A172 (cell line): ENCODE measurements at regions not wholly inside any gene's neighbourhood (a gene's known extent, or its start where the extent isn't known, plus 50 kb on each side); places are given as distances from the start of the nearest gene placed in this dataset.
A peak's percentile ranks its signal among the peaks of the same experiment; 100 is the strongest.
"Not testable (repeated sequence)": the region's sequence is repeated elsewhere in the genome, so short reads cannot be mapped to it uniquely, and the experiment has no call there.

Experiments used
- DNase-seq: peaks from one replicate; pipeline ENCODE4 v3.0.0-alpha.2; 2015; ENCODE audit warnings: low spot score

GRCh38 chr20:53818457-53819177 is 225.0 kb upstream of the ZNF217 start:
- no peak for DNase-seq

- DNase-seq, result not testable (repeated sequence)
Measured at GRCh38 chr20:53817513-53817912, 223.9 kb upstream of the ZNF217 start.

- no peak for DNase-seq
Measured at GRCh38 chr20:53816872-53817398, 223.3 kb upstream of the ZNF217 start.

- no peak for DNase-seq
Measured at GRCh38 chr20:53815509-53815908, 221.9 kb upstream of the ZNF217 start.

- no peak for DNase-seq
Measured at GRCh38 chr20:53814060-53814459, 220.4 kb upstream of the ZNF217 start.

- DNase-seq, result no peak
Measured at GRCh38 chr20:53813636-53814035, 220.0 kb upstream of the ZNF217 start.

- DNase-seq, result no peak
Measured at GRCh38 chr20:53811577-53811976, 217.9 kb upstream of the ZNF217 start.

GRCh38 chr20:53810661-53811355 is 217.2 kb upstream of the ZNF217 start:
- no peak for DNase-seq

- DNase-seq, result no peak
Measured at GRCh38 chr20:53809728-53810365, 216.2 kb upstream of the ZNF217 start.

GRCh38 chr20:53809217-53809616 is 215.6 kb upstream of the ZNF217 start:
- no peak for DNase-seq

GRCh38 chr20:53808733-53809132 is 215.1 kb upstream of the ZNF217 start:
- no peak for DNase-seq

GRCh38 chr20:53808302-53808701 is 214.7 kb upstream of the ZNF217 start:
- not testable (repeated sequence) for DNase-seq

- DNase-seq, result no peak
Measured at GRCh38 chr20:53806683-53807401, 213.2 kb upstream of the ZNF217 start.

GRCh38 chr20:53805895-53806384 is 212.3 kb upstream of the ZNF217 start:
- DNase-seq, result peak; percentile 77

- DNase-seq, result peak; percentile 35
Measured at GRCh38 chr20:53804920-53805894, 211.6 kb upstream of the ZNF217 start.

- not testable (repeated sequence) for DNase-seq
Measured at GRCh38 chr20:53804308-53804707, 210.7 kb upstream of the ZNF217 start.

GRCh38 chr20:53803492-53804155 is 210.0 kb upstream of the ZNF217 start:
- no peak for DNase-seq

GRCh38 chr20:53801609-53802370 is 208.2 kb upstream of the ZNF217 start:
- no peak for DNase-seq

GRCh38 chr20:53800883-53801604 is 207.4 kb upstream of the ZNF217 start:
- DNase-seq, result no peak
